Smooth muscle cell (in vitro differentiated cells): ENCODE measurements at regions not wholly inside any gene's neighbourhood (a gene's known extent, or its start where the extent isn't known, plus 50 kb on each side); places are given as distances from the start of the nearest gene placed in this dataset.

Experiments used
- DNase-seq: peaks from one replicate; lab custom pipeline; 2025; ENCODE audit not compliant: unreplicated experiment; lab: John Stamatoyannopoulos, UW
- H2AFZ ChIP-seq: fragments of 200-600 bp; sonication (generic); 2 replicates; pipeline ENCODE4 v1.6.0; 2016; ENCODE audit warnings: antibody characterized with exemption, low read depth, mild to moderate bottlenecking
- H3F3A ChIP-seq: fragments of 200-600 bp; sonication (generic); 2 replicates; pipeline ENCODE4 v1.6.0; 2017; ENCODE audit warnings: antibody characterized with exemption, low read depth
- H3K27ac ChIP-seq: fragments of 200-600 bp; sonication (generic); 2 replicates; pipeline ENCODE4 v1.5.1; 2016; ENCODE audit warnings: low read depth, mild to moderate bottlenecking
- H3K27me3 ChIP-seq: fragments of 200-600 bp; sonication (generic); 2 replicates; pipeline ENCODE4 v1.6.1; 2016; ENCODE audit warnings: low read depth, mild to moderate bottlenecking
- H3K36me3 ChIP-seq: fragments of 200-600 bp; sonication (generic); 2 replicates; pipeline ENCODE4 v1.5.1; 2016; ENCODE audit warnings: low read depth
- H3K4me1 ChIP-seq: fragments of 200-600 bp; sonication (generic); 2 replicates; pipeline ENCODE4 v1.5.1; 2016; ENCODE audit warnings: low read depth
- H3K4me2 ChIP-seq: fragments of 200-600 bp; sonication (generic); 2 replicates; pipeline ENCODE4 v1.6.0; 2016; ENCODE audit warnings: mild to moderate bottlenecking
- H3K4me3 ChIP-seq: fragments of 200-600 bp; sonication (generic); 2 replicates; pipeline ENCODE4 v1.5.1; 2016; ENCODE audit warnings: mild to moderate bottlenecking
- H3K79me2 ChIP-seq: fragments of 200-600 bp; sonication (generic); 2 replicates; pipeline ENCODE4 v1.6.0; 2016; ENCODE audit warnings: low read depth, mild to moderate bottlenecking
- H3K9ac ChIP-seq: fragments of 200-600 bp; sonication (generic); 2 replicates; pipeline ENCODE4 v1.6.0; 2016; ENCODE audit warnings: low read depth
- H3K9me3 ChIP-seq: fragments of 200-600 bp; sonication (generic); replicated peaks from 2 replicates; pipeline ENCODE4 v1.5.1; 2016; ENCODE audit warnings: low read depth
- H4K20me1 ChIP-seq: fragments of 200-600 bp; sonication (generic); 2 replicates; pipeline ENCODE4 v1.6.0; 2016; ENCODE audit warnings: low read depth
- CTCF ChIP-seq: fragments of 200-600 bp; sonication (generic); IDR thresholded peaks from 2 replicates; pipeline ENCODE4 v1.5.1; 2017; ENCODE audit warnings: borderline replicate concordance, mild to moderate bottlenecking, antibody characterized with exemption; ENCODE audit not compliant: insufficient read depth, poor library complexity, severe bottlenecking
- WGBS: methylation state at CpG from one replicate; pipeline ENCODE4 v1.1.7; 2016; ENCODE audit warnings: low lambda C conversion rate; 5-methylcytosine and 5-hydroxymethylcytosine counted together

GRCh38 chr1:116311756-116312680, 61.0 kb upstream of the ATP1A1 start:
- no peaks in the 10 kb centered on the region for H3K36me3 ChIP-seq
- no peaks in the 10 kb centered on the region for H3K79me2 ChIP-seq
- H3K27ac ChIP-seq, result no peak overlapping the region
- no peaks in the 10 kb centered on the region for H3F3A ChIP-seq
- no peak overlapping the region for H3K4me3 ChIP-seq
- no peaks in the 10 kb centered on the region for H3K9me3 ChIP-seq
- H3K4me1 ChIP-seq, result no peaks in the 10 kb centered on the region
- TF ChIP-seq CTCF, result no peak
- no peak overlapping the region for H3K4me2 ChIP-seq
- no peak for DNase-seq
- H3K9ac ChIP-seq, result no peak overlapping the region
- 83% methylated on average over 15 of the region's 15 CpGs for WGBS
- no peaks in the 10 kb centered on the region for H3K27me3 ChIP-seq
- no peaks in the 10 kb centered on the region for H4K20me1 ChIP-seq
- no peak overlapping the region for H2AFZ ChIP-seq

GRCh38 chr1:116312681-116313069, 60.4 kb upstream of the ATP1A1 start:
- no peak for DNase-seq
- Histone ChIP-seq H3K4me2 (no peak overlapping the region), H3K27ac (no peak overlapping the region), H2AFZ (no peak overlapping the region), H3K9ac (no peak overlapping the region), H3K4me3 (no peak overlapping the region), H3K79me2 (no peaks in the 10 kb centered on the region), H3K36me3 (no peaks in the 10 kb centered on the region), H3K4me1 (no peaks in the 10 kb centered on the region), H3F3A (no peaks in the 10 kb centered on the region), H3K27me3 (no peaks in the 10 kb centered on the region), H4K20me1 (no peaks in the 10 kb centered on the region), H3K9me3 (no peaks in the 10 kb centered on the region)
- WGBS, result 85% methylated on average over 2 of the region's 2 CpGs
- TF ChIP-seq CTCF, result no peak

- Histone ChIP-seq H3K36me3 (no peaks in the 10 kb centered on the region), H3K4me1 (no peaks in the 10 kb centered on the region), H2AFZ (no peak overlapping the region), H3K27ac (no peak overlapping the region), H3K9ac (no peak overlapping the region), H3K27me3 (no peaks in the 10 kb centered on the region), H3K9me3 (no peaks in the 10 kb centered on the region), H3F3A (no peaks in the 10 kb centered on the region), H3K4me2 (no peak overlapping the region), H4K20me1 (no peaks in the 10 kb centered on the region), H3K4me3 (no peak overlapping the region), H3K79me2 (no peaks in the 10 kb centered on the region)
- DNase-seq, result no peak
- no peak for TF ChIP-seq CTCF
- 96% methylated on average over 2 of the region's 2 CpGs for WGBS
These were observed 59.3 kb upstream of the ATP1A1 start for GRCh38 chr1:116313776-116314175.
